HT1080 (cell line): ENCODE measurements at regions not wholly inside any gene's neighbourhood (a gene's known extent, or its start where the extent isn't known, plus 50 kb on each side); places are given as distances from the start of the nearest gene placed in this dataset.

Experiments used
- DNase-seq: peaks from one replicate; pipeline ENCODE4 v3.0.0-alpha.2; 2015; ENCODE audit warnings: low read depth

- DNase-seq = peak; percentile 47
These were observed 374.7 kb downstream of the TRIB2 start for GRCh38 chr2:13091455-13091854.

- DNase-seq = no peak
These were observed 375.2 kb downstream of the TRIB2 start for GRCh38 chr2:13091861-13092378.

GRCh38 chr2:13093416-13093991 lies 376.8 kb downstream of the TRIB2 start:
- DNase-seq = no peak

- DNase-seq = no peak
These were observed 385.8 kb downstream of the TRIB2 start for GRCh38 chr2:13102397-13103063.

- DNase-seq = no peak
These were observed 386.4 kb downstream of the TRIB2 start for GRCh38 chr2:13103151-13103550.

- no peak for DNase-seq
These were observed 387.2 kb downstream of the TRIB2 start for GRCh38 chr2:13103778-13104493.

- no peak for DNase-seq
These were observed 388.0 kb downstream of the TRIB2 start for GRCh38 chr2:13104723-13105122.

GRCh38 chr2:13106302-13106701 lies 389.6 kb downstream of the TRIB2 start:
- peak; percentile 6 for DNase-seq

- DNase-seq = no peak
These were observed 392.8 kb downstream of the TRIB2 start for GRCh38 chr2:13109516-13109915.

- DNase-seq = no peak
These were observed 394.1 kb downstream of the TRIB2 start for GRCh38 chr2:13110825-13111224.

- no peak for DNase-seq
These were observed 396.3 kb downstream of the TRIB2 start for GRCh38 chr2:13113002-13113401.

GRCh38 chr2:13114391-13114790 lies 397.7 kb downstream of the TRIB2 start:
- peak; percentile 51 for DNase-seq

- no peak for DNase-seq
These were observed 398.9 kb downstream of the TRIB2 start for GRCh38 chr2:13115643-13116042.

- no peak for DNase-seq
These were observed 404.4 kb downstream of the TRIB2 start for GRCh38 chr2:13121096-13121495.

GRCh38 chr2:13128139-13128538 lies 411.4 kb downstream of the TRIB2 start:
- no peak for DNase-seq

GRCh38 chr2:13135369-13135768 lies 418.6 kb downstream of the TRIB2 start:
- DNase-seq = no peak

- DNase-seq = no peak
These were observed 419.1 kb downstream of the TRIB2 start for GRCh38 chr2:13135856-13136255.

GRCh38 chr2:13137679-13138078 lies 420.9 kb downstream of the TRIB2 start:
- DNase-seq = no peak

GRCh38 chr2:13141315-13141714 lies 424.6 kb downstream of the TRIB2 start:
- no peak for DNase-seq

GRCh38 chr2:13143451-13143850 lies 426.7 kb downstream of the TRIB2 start:
- DNase-seq = no peak

GRCh38 chr2:13156916-13157315 lies 440.2 kb downstream of the TRIB2 start:
- no peak for DNase-seq

- no peak for DNase-seq
These were observed 441.7 kb downstream of the TRIB2 start for GRCh38 chr2:13158466-13158865.

- DNase-seq = no peak
These were observed 464.0 kb downstream of the TRIB2 start for GRCh38 chr2:13180729-13181128.
